ENCODE measurements at regions not wholly inside any gene's neighbourhood (a gene's known extent, or its start where the extent isn't known, plus 50 kb on each side); places are given as distances from the start of the nearest gene placed in this dataset.

GRCh38 chr2:176582990-176583481, 313.8 kb downstream of the MTX2 start:
- no peak overlapping the region for H3K4me3 ChIP-seq (ENCODE audit: low read depth, low read length)
- peak; percentile 85 for DNase-seq (ENCODE audit: low read depth)

- DNase-seq (ENCODE audit: low read depth), result no peak
- no peak overlapping the region for H3K4me3 ChIP-seq (ENCODE audit: low read depth, low read length)
Measured at GRCh38 chr2:176583607-176584006, 314.4 kb downstream of the MTX2 start.

- H3K4me3 ChIP-seq (ENCODE audit: low read depth, low read length), result no peak overlapping the region
- DNase-seq (ENCODE audit: low read depth), result no peak
Measured at GRCh38 chr2:176584333-176584732, 315.1 kb downstream of the MTX2 start.

GRCh38 chr2:176585291-176585690, 316.0 kb downstream of the MTX2 start:
- no peak for DNase-seq (ENCODE audit: low read depth)

GRCh38 chr2:176585791-176586190, 316.5 kb downstream of the MTX2 start:
- H3K4me3 ChIP-seq (ENCODE audit: low read depth, low read length), result no peak overlapping the region
- no peak for DNase-seq (ENCODE audit: low read depth)

More at GRCh38 chr2:176585291-176585690, 316.0 kb downstream of the MTX2 start:
- H3K4me3 ChIP-seq (ENCODE audit: low read depth, low read length), result no peak overlapping the region

- no peak for DNase-seq (ENCODE audit: low read depth)
- H3K4me3 ChIP-seq (ENCODE audit: low read depth, low read length), result no peak overlapping the region
Measured at GRCh38 chr2:176589287-176589686, 320.0 kb downstream of the MTX2 start.

- DNase-seq (ENCODE audit: low read depth), result no peak
- no peak overlapping the region for H3K4me3 ChIP-seq (ENCODE audit: low read depth, low read length)
Measured at GRCh38 chr2:176589825-176590440, 320.7 kb downstream of the MTX2 start.

GRCh38 chr2:176592216-176592615, 323.0 kb downstream of the MTX2 start:
- no peak overlapping the region for H3K4me3 ChIP-seq (ENCODE audit: low read depth, low read length)
- DNase-seq (ENCODE audit: low read depth), result no peak

GRCh38 chr2:176595986-176596385, 326.7 kb downstream of the MTX2 start:
- DNase-seq (ENCODE audit: low read depth), result no peak
- no peak overlapping the region for H3K4me3 ChIP-seq (ENCODE audit: low read depth, low read length)

- H3K4me3 ChIP-seq (ENCODE audit: low read depth, low read length), result no peak overlapping the region
- no peak for DNase-seq (ENCODE audit: low read depth)
Measured at GRCh38 chr2:176597916-176598315, 328.7 kb downstream of the MTX2 start.

- H3K4me3 ChIP-seq (ENCODE audit: low read depth, low read length), result no peak overlapping the region
- DNase-seq (ENCODE audit: low read depth), result no peak
Measured at GRCh38 chr2:176598351-176598750, 329.1 kb downstream of the MTX2 start.

- no peak for DNase-seq (ENCODE audit: low read depth)
- H3K4me3 ChIP-seq (ENCODE audit: low read depth, low read length), result no peak overlapping the region
Measured at GRCh38 chr2:176599796-176600485, 330.7 kb downstream of the MTX2 start.

- no peak overlapping the region for H3K4me3 ChIP-seq (ENCODE audit: low read depth, low read length)
- no peak for DNase-seq (ENCODE audit: low read depth)
Measured at GRCh38 chr2:176601066-176601465, 331.8 kb downstream of the MTX2 start.

- DNase-seq (ENCODE audit: low read depth), result no peak
- H3K4me3 ChIP-seq (ENCODE audit: low read depth, low read length), result no peak overlapping the region
Measured at GRCh38 chr2:176612036-176612435, 342.8 kb downstream of the MTX2 start.

GRCh38 chr2:176612736-176613135, 343.5 kb downstream of the MTX2 start:
- DNase-seq (ENCODE audit: low read depth), result no peak
- H3K4me3 ChIP-seq (ENCODE audit: low read depth, low read length), result no peak overlapping the region

GRCh38 chr2:176613323-176613987, 344.2 kb downstream of the MTX2 start:
- no peak overlapping the region for H3K4me3 ChIP-seq (ENCODE audit: low read depth, low read length)
- peak; percentile 74 for DNase-seq (ENCODE audit: low read depth)

- H3K4me3 ChIP-seq (ENCODE audit: low read depth, low read length), result no peak overlapping the region
- no peak for DNase-seq (ENCODE audit: low read depth)
Measured at GRCh38 chr2:176614049-176614448, 344.8 kb downstream of the MTX2 start.

- H3K4me3 ChIP-seq (ENCODE audit: low read depth, low read length), result no peak overlapping the region
- DNase-seq (ENCODE audit: low read depth), result no peak
Measured at GRCh38 chr2:176614930-176615329, 345.7 kb downstream of the MTX2 start.

- no peak for DNase-seq (ENCODE audit: low read depth)
- H3K4me3 ChIP-seq (ENCODE audit: low read depth, low read length), result no peak overlapping the region
Measured at GRCh38 chr2:176619504-176619903, 350.3 kb downstream of the MTX2 start.

- no peak for DNase-seq (ENCODE audit: low read depth)
- no peak overlapping the region for H3K4me3 ChIP-seq (ENCODE audit: low read depth, low read length)
Measured at GRCh38 chr2:176621350-176621749, 352.1 kb downstream of the MTX2 start.

- H3K4me3 ChIP-seq (ENCODE audit: low read depth, low read length), result no peak overlapping the region
Measured at GRCh38 chr2:176622792-176623191, 353.6 kb downstream of the MTX2 start.

More at GRCh38 chr2:176622792-176623191, 353.6 kb downstream of the MTX2 start:
- no peak for DNase-seq (ENCODE audit: low read depth)
